H4 (cell line): ENCODE measurements at regions not wholly inside any gene's neighbourhood (a gene's known extent, or its start where the extent isn't known, plus 50 kb on each side); places are given as distances from the start of the nearest gene placed in this dataset.

ENCODE experiments used
- DNase-seq: peaks from one replicate; pipeline ENCODE4 v3.0.0-alpha.2; 2015; ENCODE audit warnings: low spot score

DNA sequence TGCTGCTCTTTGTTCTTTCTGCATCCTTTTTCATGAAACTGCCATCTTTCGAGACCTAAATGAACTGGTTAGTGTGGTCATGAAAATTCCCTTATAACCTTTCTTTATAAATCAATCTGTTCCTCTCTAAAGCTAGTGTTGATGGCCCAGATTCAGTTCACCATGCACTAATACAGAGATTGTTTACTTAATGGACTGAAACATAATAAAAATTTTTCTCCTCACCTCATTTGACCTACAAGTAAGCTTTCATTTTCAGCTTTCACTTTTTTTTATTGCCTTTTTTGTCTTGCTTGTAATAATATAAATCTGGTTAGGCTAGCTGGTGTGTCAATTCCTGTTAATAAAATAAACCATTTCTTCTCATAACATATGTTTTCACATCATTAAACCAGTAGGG lies 183.8 kb downstream of the CCDC59 start:
- DNase-seq = no peak

DNA sequence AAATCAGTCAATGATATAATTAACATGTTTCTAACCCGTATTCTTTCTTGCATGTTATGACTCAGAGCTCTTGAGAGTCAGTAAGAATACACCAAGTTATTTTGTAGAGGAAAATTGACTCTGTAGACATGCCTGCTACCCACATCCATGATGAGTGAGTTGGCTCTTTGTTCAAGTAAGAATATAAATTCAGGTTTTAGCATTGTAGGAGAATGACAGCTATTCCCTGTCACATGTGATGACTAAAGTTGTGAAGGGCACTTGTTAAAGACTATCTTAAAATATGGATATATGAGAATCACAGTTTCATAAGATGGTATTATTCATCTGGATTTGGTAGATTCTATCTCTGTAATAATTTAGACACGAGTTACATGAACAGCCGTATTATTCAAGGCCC lies 209.1 kb downstream of the CCDC59 start:
- no peak for DNase-seq

DNA sequence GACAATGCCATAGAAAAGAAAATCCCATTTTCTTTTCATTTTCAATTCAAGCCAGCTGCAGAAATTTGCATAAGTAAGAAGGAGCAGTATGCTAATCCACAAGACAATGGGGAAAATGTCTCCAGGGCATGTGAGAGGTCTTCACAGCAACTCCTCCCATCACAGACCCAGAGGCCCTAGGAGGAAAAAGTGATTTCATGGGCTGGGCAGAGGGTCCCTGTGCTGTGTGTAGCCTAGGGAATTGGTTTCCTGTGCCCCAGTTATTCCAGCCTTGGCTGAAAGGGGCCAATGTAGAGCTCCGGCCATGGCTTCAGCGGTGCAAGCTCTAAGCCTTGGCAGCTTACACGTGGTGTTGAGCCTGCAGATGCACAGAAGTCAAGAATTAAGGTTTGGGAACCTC lies 211.4 kb downstream of the CCDC59 start:
- DNase-seq = no peak

DNA sequence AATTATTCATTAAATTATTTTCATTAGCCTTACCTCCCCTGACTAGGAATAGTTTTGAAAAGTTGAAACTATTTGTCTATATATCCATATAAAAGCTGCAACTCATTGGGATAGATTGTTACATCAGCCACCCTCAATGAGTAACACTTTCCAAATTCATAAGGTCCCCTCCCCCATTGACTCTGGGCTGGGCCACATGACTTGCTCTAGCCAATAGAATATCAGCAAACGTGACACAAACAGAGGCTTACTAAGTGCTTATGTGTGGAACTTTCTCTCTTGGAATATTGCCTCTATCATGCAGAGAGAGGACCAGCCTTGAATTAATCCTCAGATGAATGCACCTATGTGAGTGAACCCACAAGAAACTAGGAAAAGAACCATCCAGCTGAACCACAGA lies 213.7 kb downstream of the CCDC59 start:
- peak; percentile 6 for DNase-seq

DNA sequence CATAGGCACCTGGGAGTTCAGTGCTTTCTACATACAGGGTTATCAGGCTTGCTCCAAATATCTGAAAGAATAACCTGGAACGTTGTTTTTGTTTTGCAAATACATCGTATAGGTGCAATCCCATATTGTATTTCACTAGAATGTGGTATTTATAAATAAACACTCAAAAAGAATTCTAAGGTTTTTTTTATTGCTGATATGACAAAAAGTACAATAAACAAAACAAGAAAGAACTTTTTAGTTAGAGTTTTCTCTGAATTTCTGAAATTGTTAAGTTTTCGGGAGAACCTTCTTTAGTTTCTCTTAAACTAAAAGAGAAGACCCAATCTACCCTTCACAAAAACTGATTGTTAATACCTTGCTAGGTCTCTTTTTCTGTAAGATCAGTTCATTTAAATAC lies 225.8 kb downstream of the CCDC59 start:
- no peak for DNase-seq

DNA sequence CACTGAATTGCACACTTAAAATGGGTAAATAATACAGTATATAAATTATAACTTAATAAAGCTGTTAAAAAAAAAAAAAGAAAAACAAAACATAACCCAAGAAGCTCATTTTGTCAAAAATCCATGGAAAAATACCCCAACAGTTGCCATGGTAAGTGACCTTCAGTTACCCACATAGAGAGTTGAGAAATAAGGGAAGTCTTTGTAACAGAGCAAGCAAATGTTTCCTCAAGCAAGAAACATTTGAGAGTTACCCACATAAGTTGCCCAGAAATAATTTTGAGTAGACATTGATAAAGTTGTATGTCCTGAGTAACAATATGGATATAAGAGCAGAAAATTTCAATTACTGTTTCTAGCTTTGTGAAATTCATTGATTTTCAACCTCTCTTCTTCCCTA lies 227.4 kb downstream of the CCDC59 start:
- DNase-seq = no peak

DNA sequence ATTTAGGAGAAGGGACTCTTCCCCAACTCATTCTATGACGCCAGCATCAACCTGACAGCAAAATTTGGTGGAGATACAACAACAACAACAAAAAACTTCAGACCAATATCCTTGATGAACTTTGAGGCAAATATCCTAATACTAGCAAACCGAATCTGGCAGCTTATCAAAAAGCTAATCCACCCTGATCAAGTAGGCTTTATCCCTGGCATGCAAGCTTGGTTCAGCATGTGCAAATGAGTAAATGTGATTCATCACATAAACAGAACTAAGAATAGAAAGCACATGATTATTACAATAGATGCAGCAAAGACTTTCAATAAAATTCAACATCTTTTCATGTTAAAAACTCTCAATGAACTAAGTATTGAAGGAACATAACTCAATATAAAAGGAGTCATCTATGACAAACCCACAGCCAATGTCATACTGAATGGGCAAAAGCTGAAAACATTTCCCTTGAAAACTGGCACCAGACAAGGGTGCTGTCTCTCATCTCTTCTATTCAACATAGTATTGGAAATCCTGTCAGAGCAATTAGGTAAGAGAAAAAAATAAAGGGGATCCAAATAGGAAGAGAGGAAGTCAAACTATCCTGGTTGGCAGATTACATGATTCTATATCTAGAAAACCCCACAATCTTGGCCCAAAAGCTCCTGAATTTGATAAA lies 233.3 kb downstream of the CCDC59 start:
- peak; percentile 14 for DNase-seq

DNA sequence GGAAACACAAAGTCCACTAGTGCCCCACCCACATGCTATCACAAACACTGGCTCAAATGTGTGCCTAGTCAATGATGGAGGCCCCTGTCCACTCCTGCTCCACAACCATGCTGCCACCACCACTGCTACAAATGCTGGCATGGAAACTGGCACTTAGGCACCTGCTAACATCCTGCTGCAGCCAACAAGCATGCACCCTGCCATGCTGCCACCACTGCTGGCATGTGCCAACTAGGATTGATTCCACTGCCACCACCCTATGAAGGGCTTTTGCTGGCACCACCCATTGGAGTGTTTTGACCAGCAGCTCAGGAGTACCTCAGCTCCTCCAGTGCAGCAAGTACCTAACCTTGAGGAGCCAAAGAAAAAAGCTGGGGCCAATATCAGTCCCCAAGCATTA lies 236.6 kb downstream of the CCDC59 start:
- DNase-seq = no peak

DNA sequence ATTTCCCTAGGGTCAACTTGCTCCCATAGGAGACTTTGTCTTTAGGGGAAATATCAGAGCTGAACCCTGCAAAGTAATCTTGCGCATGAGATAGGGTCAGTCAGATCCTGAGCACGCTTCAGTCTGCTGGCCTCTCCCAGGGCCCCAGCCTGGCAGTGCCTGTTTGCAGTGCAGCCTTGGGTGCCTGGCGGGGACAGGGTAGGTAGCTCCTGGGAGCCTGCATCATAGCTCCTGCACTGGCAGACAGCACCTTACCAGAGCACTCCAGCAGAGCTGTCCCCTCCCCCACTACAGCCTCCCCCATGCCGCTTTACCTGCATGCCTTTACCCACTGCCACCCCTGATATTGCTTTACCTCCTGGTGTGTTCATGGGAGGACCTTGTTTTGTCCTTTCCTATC lies 237.3 kb downstream of the CCDC59 start:
- DNase-seq = no peak

DNA sequence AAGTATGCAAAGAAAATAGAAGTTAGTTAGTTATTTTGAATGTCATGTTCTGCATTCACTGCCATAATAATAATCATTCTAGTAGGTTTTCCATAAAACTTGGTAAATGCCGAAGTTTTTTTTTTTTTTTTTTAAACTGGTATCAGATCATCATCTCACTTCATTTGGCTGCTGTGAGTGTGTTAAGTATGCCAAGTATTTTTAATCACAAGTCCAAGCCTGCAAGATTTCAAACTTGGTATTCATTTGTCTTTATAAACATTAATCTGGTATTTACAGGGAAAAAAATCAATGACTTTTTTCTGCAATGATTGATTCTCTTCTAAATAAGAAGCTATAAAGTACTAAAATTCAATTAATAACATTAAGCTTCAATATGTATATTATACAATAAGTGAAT lies 248.9 kb downstream of the CCDC59 start:
- no peak for DNase-seq

DNA sequence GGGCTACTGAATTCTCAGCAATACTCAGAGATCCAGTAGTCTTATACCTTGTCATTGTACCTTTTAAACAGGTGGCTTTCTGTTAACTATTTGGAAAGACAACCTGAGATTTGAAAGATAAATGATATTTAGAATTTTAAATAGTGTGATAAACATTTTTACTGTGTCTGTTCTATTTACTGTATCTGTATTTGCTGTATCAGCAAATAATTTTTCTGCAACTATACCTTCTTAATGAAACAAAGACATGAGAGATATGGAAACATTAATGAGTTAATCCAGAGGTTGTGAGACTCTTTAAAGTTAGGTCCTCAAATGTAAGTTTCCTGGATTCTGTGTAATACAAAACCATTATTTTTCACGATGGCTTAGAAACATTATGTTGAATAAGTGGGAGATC lies 249.6 kb downstream of the CCDC59 start:
- DNase-seq = no peak

DNA sequence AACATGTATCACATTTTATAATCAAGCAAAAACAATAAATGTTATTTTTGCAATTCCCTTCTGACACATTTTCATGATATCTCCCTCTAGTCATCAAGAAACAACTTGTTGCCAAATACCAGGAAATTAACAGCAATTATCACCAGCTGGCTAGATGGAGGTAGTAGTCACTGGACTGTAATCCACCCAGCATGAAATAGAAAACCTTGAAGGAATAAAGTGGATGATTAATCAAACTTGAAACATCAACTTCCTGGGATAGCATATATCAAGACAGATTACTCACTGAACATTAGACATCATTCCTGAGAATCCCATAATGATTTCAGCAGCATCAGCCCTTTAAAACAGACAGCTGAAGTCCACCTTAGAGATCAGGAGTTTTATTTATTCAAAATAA lies 259.0 kb downstream of the CCDC59 start:
- no peak for DNase-seq

DNA sequence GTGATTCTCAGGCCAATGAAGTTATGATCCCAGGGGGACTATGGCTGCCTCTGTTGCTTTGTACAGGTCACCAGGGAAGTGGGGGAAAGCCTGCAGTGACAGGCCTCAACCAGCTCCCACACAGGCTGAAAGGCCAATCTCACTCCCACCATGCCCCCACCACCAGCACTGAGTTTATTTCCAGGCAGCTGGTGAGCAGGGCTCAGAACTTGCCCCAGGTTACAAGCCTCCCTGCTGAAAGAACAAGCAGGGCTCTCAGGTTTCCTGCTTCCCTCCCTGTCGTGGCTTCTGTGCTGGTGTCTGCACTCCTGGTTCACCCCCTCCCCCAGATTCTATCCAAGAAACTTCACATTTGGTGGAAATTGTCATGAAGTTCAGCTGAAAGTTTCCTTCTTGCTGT lies 260.3 kb downstream of the CCDC59 start:
- no peak for DNase-seq

DNA sequence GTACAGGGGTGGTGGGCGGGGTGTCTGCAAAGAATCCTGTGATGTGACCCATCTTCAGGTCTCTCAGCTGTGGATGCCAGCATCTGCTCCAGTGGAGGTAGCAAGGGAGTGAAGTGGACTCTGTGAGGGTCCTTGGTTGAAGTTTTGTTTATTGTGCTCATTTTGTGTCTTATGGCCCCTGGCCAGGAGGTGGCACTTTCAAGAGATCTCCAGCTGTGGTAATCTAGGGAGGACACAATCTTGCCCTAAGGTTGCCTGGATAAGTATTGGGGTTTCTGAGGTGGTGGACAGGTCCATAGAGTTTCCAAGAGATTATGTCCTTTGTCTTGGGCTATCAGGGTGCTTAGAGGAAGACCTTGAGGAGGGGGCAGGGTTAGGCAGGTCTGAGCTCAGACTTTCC lies 260.7 kb downstream of the CCDC59 start:
- no peak for DNase-seq

DNA sequence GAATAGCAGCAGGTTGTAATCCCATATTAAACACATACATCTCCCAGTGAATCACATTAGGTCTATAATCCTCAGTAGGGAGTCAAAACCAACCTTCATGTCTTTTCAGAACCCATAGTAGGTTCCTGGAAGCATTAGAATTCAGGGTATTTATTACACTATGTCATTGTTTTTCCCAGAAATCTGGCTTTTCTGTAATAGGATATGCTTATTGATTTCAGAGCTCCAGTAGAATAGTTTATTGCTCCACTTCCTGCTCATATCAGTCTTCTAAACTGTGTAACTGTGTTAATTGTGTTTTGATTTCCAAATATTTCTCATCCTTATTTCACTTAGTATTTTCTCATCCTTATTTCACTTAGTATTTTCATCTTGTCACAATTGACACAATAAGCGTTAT lies 268.0 kb downstream of the CCDC59 start:
- no peak for DNase-seq

DNA sequence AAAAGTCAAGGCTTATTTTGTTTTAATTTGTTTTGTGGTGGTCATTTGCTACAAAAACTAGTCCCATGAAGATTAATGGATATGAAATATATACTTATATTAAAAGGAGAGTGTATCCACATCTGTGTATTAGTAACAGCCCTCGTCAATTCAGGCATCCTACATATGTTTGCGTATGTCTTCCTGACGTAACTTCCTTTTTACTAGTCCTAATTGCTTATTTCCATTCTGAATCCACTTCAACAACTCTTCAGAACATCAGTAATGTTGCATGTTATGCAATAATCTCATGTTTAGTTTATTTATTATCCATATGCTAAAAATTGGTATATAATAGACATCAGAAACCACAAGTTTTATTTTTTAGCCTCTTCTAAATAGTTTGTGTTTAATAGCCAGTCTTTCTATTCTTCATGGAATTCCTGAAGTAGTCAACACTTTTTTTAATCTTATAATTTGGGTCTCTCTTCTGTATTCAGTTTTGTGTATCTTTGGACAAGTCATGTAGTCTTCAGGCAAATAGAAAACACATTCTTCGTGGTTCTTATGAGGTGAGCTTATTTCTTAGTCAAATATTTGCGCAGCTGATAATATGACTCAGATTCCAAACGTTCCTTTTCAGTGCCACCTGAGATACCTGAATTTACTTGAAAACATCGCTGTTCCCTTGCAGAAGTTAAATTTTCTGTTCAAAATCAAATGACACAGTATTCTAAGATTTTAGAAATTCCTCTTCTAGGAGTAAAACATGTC lies 268.6 kb downstream of the CCDC59 start:
- DNase-seq = no peak

DNA sequence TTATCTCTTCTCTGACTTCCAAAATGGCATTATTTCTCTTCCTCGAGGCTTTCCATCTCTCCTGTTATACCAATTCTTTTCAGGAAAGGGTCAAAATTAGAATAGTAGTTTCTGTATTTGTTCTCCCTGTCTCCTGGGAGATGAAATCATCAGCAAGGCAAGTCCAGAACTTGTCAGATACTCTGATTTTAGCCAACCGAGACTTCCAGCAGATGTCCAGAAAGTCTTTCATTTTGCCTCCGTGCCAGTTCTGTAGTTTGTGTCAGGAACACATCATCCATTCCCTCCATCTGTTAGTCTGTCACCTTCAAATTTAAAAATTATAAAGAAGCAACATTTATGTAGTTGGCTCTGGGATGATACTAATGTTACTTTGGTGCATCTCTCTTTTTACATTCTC lies 275.7 kb downstream of the CCDC59 start:
- DNase-seq = no peak

DNA sequence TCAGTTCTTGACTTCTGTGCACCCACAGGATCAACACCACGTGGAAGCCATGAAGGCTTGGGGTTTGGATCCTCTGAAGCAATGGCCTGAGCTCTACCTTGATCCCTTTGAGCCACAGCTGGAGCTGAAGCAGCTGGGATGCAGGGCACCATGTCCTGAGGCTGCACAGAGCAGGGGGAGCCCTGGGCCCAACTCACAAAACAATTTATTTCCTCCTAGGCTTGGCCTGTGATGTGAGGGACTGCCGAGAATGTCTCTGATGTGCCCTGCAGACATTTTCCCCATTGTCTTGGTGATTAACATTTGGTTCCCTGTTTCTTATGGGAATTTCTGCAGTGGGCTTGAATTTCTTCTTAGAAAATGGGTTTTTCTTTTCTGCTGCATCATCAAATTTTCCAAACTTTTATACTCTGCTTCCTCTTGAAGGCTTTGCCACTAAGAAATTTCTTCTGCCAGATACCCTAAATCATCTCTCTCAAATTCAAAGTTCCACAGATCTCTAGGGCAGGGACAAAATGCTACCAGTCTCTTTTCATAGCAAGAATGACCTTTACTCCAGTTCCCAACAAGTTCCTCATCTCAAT lies 288.2 kb downstream of the CCDC59 start:
- no peak for DNase-seq

DNA sequence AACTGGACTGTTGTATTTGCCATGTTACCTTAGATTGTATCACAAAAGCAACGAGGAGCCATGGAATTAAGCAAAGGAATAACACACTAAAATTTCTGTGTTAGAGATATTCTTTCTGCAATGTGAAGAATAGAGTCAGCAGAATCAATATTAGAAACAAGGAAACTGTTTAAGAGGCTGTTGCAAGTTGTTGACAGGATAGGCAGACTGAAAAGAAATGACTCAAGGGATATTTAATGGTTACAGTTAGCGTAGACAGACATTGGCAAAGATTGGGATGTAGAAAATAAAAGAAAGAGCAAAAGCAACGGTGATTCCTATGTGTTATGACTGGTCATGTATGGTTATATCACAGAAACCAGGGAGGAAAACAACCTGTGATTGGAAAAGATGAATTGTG lies 299.0 kb upstream of the PPFIA2 start:
- no peak for DNase-seq

DNA sequence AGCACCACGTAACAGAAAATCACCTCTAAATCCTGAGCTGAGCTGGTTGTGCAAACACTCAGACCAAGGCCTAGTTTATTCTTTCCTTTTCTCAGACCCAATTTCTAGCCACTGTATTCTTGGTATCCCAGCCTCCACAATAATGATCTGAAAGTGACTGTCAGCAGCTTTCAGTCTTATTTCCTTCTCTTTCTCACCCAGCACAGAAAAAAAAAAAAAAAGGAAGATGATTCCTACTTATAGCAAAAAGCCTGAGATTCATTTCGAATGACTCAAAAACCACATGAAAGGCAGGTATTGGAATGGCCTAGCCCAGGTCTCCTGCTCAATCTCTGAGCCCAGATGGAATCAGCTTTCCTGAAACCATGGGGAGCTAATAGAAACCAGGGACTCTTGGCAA lies 298.6 kb upstream of the PPFIA2 start:
- DNase-seq = no peak

DNA sequence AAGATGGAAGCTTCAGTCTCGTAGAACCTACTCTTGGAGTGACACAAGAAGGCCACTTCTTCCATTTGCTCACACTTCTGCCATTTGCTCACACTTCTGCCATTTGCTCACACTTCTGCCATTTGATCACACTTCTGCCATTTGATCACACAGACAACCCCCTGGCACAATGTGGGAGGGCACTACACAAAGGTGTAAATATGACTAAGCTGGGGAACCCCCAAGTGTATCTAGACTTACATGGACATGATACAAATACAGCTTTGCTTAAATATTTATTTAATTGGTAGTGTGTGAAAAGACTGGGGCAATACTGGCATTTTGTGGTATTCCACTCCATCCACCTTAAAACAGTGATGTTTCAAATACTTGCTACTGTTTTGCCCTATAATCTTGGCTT lies 296.2 kb upstream of the PPFIA2 start:
- no peak for DNase-seq

DNA sequence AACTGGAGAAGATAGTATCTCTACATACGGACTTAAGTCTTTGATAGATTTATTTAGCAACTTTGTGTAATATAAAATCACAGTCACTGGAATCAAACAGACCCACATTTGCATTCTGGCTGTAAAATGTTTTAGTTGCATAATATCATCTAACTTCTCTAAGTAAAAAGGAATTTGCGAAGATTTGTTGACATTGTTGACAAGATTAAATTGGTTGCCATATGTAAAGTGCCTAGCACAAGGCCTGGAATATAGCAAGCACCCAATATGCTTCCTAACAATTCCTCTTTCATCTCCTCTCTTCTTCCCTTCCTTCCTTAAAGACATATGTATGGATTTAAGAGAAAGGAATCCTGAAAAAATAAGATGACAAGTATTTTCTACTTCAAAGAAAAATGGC lies 295.4 kb upstream of the PPFIA2 start:
- no peak for DNase-seq

DNA sequence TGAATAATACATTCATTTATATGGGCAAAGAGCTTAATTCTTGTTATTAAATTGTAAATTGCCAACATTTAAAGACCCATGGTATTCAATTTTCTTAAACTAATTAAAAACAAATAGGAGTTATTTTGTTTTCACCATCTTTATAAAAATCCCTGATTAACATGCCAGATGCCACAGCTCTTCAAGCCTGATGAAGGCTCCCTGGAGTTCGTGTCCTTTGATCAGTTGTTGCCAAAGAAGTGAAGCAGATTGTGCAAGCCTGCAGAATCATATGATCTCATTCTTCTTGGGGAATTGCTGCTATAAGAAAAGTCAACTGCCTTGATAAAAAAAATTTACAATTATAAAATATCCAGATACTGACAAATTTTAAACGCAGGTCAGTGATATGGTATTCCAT lies 288.3 kb upstream of the PPFIA2 start:
- DNase-seq = no peak
